ENCODE measurements at regions not wholly inside any gene's neighbourhood (a gene's known extent, or its start where the extent isn't known, plus 50 kb on each side); places are given as distances from the start of the nearest gene placed in this dataset.

- no peak for DNase-seq (ENCODE audit: extremely low spot score)
- TF ChIP-seq ZNF384 (IDR thresholded peaks at IDR 0.05) (no peak), HDGF (IDR thresholded peaks at IDR 0.05; ENCODE audit: borderline replicate concordance) (no peak), LEF1 (IDR thresholded peaks at IDR 0.05; ENCODE audit: borderline replicate concordance) (no peak), BHLHE40 (IDR thresholded peaks at IDR 0.05; ENCODE audit: borderline replicate concordance) (no peak), FOXA1 (IDR thresholded peaks at IDR 0.05) (no peak), TARDBP (IDR thresholded peaks at IDR 0.05) (no peak), FOXM1 (IDR thresholded peaks at IDR 0.05; ENCODE audit: borderline replicate concordance) (no peak), CTBP1 (IDR thresholded peaks at IDR 0.05; ENCODE audit: borderline replicate concordance) (no peak)
- ChIA-PET POLR2A (no interaction called here), CTCF (interaction anchor here (0.7 kb wide), 1 partner anchor 515 kb away, joined by 4 read pairs; no protein-coding TSS in a partner anchor)
Measured at GRCh38 chr2:49772299-49772970, 618.1 kb upstream of the FSHR start.

GRCh38 chr2:49770919-49771318, 616.6 kb upstream of the FSHR start:
- DNase-seq (ENCODE audit: extremely low spot score), result peak; percentile 8

GRCh38 chr2:49767316-49767715, 613.0 kb upstream of the FSHR start:
- ChIA-PET CTCF (no interaction called here), POLR2A (no interaction called here)
- DNase-seq (ENCODE audit: extremely low spot score), result no peak
- TF ChIP-seq FOXA1 (IDR thresholded peaks at IDR 0.05) (no peak), ELF4 (IDR thresholded peaks at IDR 0.05) (no peak), SUZ12 (IDR thresholded peaks at IDR 0.05) (no peak), LEF1 (IDR thresholded peaks at IDR 0.05; ENCODE audit: borderline replicate concordance) (no peak), PKNOX1 (IDR thresholded peaks at IDR 0.05) (no peak), ZNF384 (IDR thresholded peaks at IDR 0.05) (no peak), ARNT (IDR thresholded peaks at IDR 0.05) (no peak)

More at GRCh38 chr2:49770919-49771318, 616.6 kb upstream of the FSHR start:
- CTCF ChIA-PET, result interaction anchor here (0.6 to 2.7 kb wide), 10 partner anchors 17 to 723 kb away, joined by 3 to 15 read pairs (median 4); no protein-coding TSS in a partner anchor
- no peak for TF ChIP-seq FOXA1 (IDR thresholded peaks at IDR 0.05)
- no peak for TF ChIP-seq TARDBP (IDR thresholded peaks at IDR 0.05)
- TF ChIP-seq LEF1 (IDR thresholded peaks at IDR 0.05; ENCODE audit: borderline replicate concordance), result no peak
- no peak for TF ChIP-seq NFRKB (IDR thresholded peaks at IDR 0.05)
- no peak for TF ChIP-seq CTBP1 (IDR thresholded peaks at IDR 0.05; ENCODE audit: borderline replicate concordance)
- TF ChIP-seq ZNF384 (IDR thresholded peaks at IDR 0.05), result no peak
- POLR2A ChIA-PET, result no interaction called here

GRCh38 chr2:49755777-49756176, 601.5 kb upstream of the FSHR start:
- CTCF ChIA-PET, result no interaction called here
- TF ChIP-seq BHLHE40 (IDR thresholded peaks at IDR 0.05; ENCODE audit: borderline replicate concordance), result no peak
- no peak for TF ChIP-seq HDGF (IDR thresholded peaks at IDR 0.05; ENCODE audit: borderline replicate concordance)
- no peak for TF ChIP-seq SP1 (IDR thresholded peaks at IDR 0.05)
- TF ChIP-seq FOXA1 (IDR thresholded peaks at IDR 0.05), result no peak
- no peak for TF ChIP-seq PKNOX1 (IDR thresholded peaks at IDR 0.05)
- no peak for TF ChIP-seq ELF4 (IDR thresholded peaks at IDR 0.05)
- no peak for TF ChIP-seq TARDBP (IDR thresholded peaks at IDR 0.05)
- no peak for TF ChIP-seq ZNF384 (IDR thresholded peaks at IDR 0.05)
- TF ChIP-seq CTBP1 (IDR thresholded peaks at IDR 0.05; ENCODE audit: borderline replicate concordance), result no peak
- TF ChIP-seq SUZ12 (IDR thresholded peaks at IDR 0.05), result no peak
- no peak for TF ChIP-seq FOXM1 (IDR thresholded peaks at IDR 0.05; ENCODE audit: borderline replicate concordance)
- TF ChIP-seq FOXK2 (IDR thresholded peaks at IDR 0.05), result no peak
- no peak for TF ChIP-seq ARNT (IDR thresholded peaks at IDR 0.05)
- no peak for TF ChIP-seq L3MBTL2 (conservative IDR thresholded peaks at IDR 0.05)
- TF ChIP-seq NFRKB (IDR thresholded peaks at IDR 0.05), result no peak
- no peak for TF ChIP-seq LEF1 (IDR thresholded peaks at IDR 0.05; ENCODE audit: borderline replicate concordance)
- POLR2A ChIA-PET, result no interaction called here
- no peak for DNase-seq (ENCODE audit: extremely low spot score)

GRCh38 chr2:49754381-49754780, 600.1 kb upstream of the FSHR start:
- CTCF ChIA-PET, result interaction anchor here (1.1 kb wide), 1 partner anchor 16 kb away, joined by 3 read pairs; no protein-coding TSS in a partner anchor
- TF ChIP-seq ARNT (IDR thresholded peaks at IDR 0.05), result no peak
- TF ChIP-seq FOXK2 (IDR thresholded peaks at IDR 0.05), result no peak
- TF ChIP-seq FOXM1 (IDR thresholded peaks at IDR 0.05; ENCODE audit: borderline replicate concordance), result no peak
- TF ChIP-seq CTBP1 (IDR thresholded peaks at IDR 0.05; ENCODE audit: borderline replicate concordance), result no peak
- no peak for TF ChIP-seq SP1 (IDR thresholded peaks at IDR 0.05)
- no peak for TF ChIP-seq HDGF (IDR thresholded peaks at IDR 0.05; ENCODE audit: borderline replicate concordance)
- no peak for TF ChIP-seq TARDBP (IDR thresholded peaks at IDR 0.05)
- TF ChIP-seq BHLHE40 (IDR thresholded peaks at IDR 0.05; ENCODE audit: borderline replicate concordance), result no peak
- no peak for TF ChIP-seq L3MBTL2 (conservative IDR thresholded peaks at IDR 0.05)
- TF ChIP-seq ELF4 (IDR thresholded peaks at IDR 0.05), result no peak
- TF ChIP-seq SUZ12 (IDR thresholded peaks at IDR 0.05), result no peak
- no peak for TF ChIP-seq ZNF384 (IDR thresholded peaks at IDR 0.05)
- no peak for TF ChIP-seq FOXA1 (IDR thresholded peaks at IDR 0.05)
- no peak for TF ChIP-seq PKNOX1 (IDR thresholded peaks at IDR 0.05)
- no peak for TF ChIP-seq LEF1 (IDR thresholded peaks at IDR 0.05; ENCODE audit: borderline replicate concordance)
- DNase-seq (ENCODE audit: extremely low spot score), result no peak
- POLR2A ChIA-PET, result no interaction called here

GRCh38 chr2:49753344-49753985, 599.1 kb upstream of the FSHR start:
- DNase-seq (ENCODE audit: extremely low spot score), result no peak
- TF ChIP-seq FOXM1 (IDR thresholded peaks at IDR 0.05; ENCODE audit: borderline replicate concordance) (no peak), ZNF384 (IDR thresholded peaks at IDR 0.05) (no peak), SUZ12 (IDR thresholded peaks at IDR 0.05) (no peak), NFRKB (IDR thresholded peaks at IDR 0.05) (no peak), PKNOX1 (IDR thresholded peaks at IDR 0.05) (no peak)
- CTCF ChIA-PET, result interaction anchor here (1.1 kb wide), 1 partner anchor 17 kb away, joined by 3 read pairs; no protein-coding TSS in a partner anchor
- POLR2A ChIA-PET, result no interaction called here
